ENCODE measurements at regions not wholly inside any gene's neighbourhood (a gene's known extent, or its start where the extent isn't known, plus 50 kb on each side); places are given as distances from the start of the nearest gene placed in this dataset.

GRCh38 chr20:39124064-39124463 lies 161.9 kb downstream of the DHX35 start:
- in situ Hi-C loops (cut with MboI), result no loop called here
- Histone ChIP-seq H3K27me3 (replicated peaks; ENCODE audit: insufficient read depth) (no peaks in the 10 kb centered on the region), H4K20me1 (ENCODE audit: insufficient read depth) (no peaks in the 10 kb centered on the region), H3K9ac (no peak overlapping the region), H3F3A (ENCODE audit: insufficient read depth) (no peaks in the 10 kb centered on the region), H3K4me2 (ENCODE audit: unreplicated experiment) (no peak overlapping the region), H3K4me1 (ENCODE audit: insufficient read depth) (no peaks in the 10 kb centered on the region), H3K9me2 (ENCODE audit: insufficient read depth) (no peaks in the 10 kb centered on the region), H3K4me3 (no peak overlapping the region), H3K79me2 (ENCODE audit: insufficient read depth) (no peaks in the 10 kb centered on the region), H2AFZ (no peak overlapping the region), H3K9me3 (ENCODE audit: low read depth) (no peaks in the 10 kb centered on the region), H3K36me3 (ENCODE audit: low read depth) (no peaks in the 10 kb centered on the region), H3K27ac (no peak overlapping the region)
- TF ChIP-seq EZH2 (IDR thresholded peaks at IDR 0.05; ENCODE audit: insufficient read depth, poor library complexity, severe bottlenecking) (no peak), EZH2phosphoT487 (IDR thresholded peaks at IDR 0.05; ENCODE audit: insufficient read depth, low read depth) (no peak)
- 64 to 70% methylated on average over 7 of the region's 7 CpGs for WGBS, 2 experiments (ENCODE audit: low coverage in 1 of 2, low lambda C conversion rate in 2 of 2, missing lambda C conversion rate in 2 of 2)
- DNase-seq, result no peak

DNA sequence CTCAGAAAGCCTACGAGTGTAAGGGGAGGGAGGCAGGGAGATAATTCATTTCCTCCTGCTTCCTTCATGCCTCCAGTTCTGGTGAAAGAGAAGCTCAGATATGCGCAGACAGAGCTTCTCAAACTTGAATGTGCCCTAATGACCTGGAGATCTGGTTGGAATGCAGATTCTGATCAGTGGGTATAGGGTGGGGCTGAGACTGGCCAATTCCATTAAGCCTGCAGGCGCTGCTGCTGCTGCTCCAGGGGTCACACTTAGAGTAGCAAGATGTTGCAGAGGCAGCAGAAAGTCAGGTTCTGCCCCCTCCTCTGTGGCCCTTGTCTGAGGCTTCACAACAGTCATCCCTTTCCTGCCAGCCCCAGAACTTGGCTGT lies 161.0 kb downstream of the DHX35 start:
- in situ Hi-C loops (cut with MboI), result no loop called here
- Histone ChIP-seq H3K9ac (no peak overlapping the region), H3K36me3 (ENCODE audit: low read depth) (no peaks in the 10 kb centered on the region), H3K4me1 (ENCODE audit: insufficient read depth) (no peaks in the 10 kb centered on the region), H3K27me3 (replicated peaks; ENCODE audit: insufficient read depth) (no peaks in the 10 kb centered on the region), H3K4me3 (no peak overlapping the region), H3F3A (ENCODE audit: insufficient read depth) (no peaks in the 10 kb centered on the region), H3K9me3 (ENCODE audit: low read depth) (no peaks in the 10 kb centered on the region), H2AFZ (no peak overlapping the region), H3K79me2 (ENCODE audit: insufficient read depth) (no peaks in the 10 kb centered on the region), H3K9me2 (ENCODE audit: insufficient read depth) (no peaks in the 10 kb centered on the region), H3K4me2 (ENCODE audit: unreplicated experiment) (no peak overlapping the region), H4K20me1 (ENCODE audit: insufficient read depth) (no peaks in the 10 kb centered on the region), H3K27ac (no peak overlapping the region)
- 47 to 50% methylated on average over 3 of the region's 3 CpGs for WGBS, 2 experiments (ENCODE audit: low coverage in 1 of 2, low lambda C conversion rate in 2 of 2, missing lambda C conversion rate in 2 of 2)
- TF ChIP-seq EZH2phosphoT487 (IDR thresholded peaks at IDR 0.05; ENCODE audit: insufficient read depth, low read depth), result no peak
- TF ChIP-seq EZH2 (IDR thresholded peaks at IDR 0.05; ENCODE audit: insufficient read depth, poor library complexity, severe bottlenecking), result no peak
- no peak for DNase-seq

DNA sequence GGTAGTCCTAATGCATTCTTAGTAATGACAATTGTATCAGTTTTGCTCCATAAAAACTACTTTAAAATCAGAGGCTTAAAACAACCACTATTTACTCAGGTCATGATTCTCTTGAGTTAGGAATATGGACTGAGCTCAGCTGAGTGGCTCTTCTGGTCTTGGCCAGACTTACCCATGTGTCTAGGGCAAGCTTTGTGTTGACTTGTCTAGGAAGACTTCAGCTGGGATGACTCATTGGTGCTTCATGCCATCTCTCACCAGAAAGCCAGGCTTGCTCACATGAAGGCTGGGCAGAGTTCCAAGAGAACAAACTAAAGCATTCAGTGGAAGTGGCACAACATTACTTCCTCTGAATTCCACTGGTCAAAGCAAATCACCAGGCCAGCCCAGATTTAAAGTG lies 155.3 kb downstream of the DHX35 start:
- H3K4me3 ChIP-seq, result no peak overlapping the region
- H3K9me2 ChIP-seq (ENCODE audit: insufficient read depth), result no peaks in the 10 kb centered on the region
- H4K20me1 ChIP-seq (ENCODE audit: insufficient read depth), result no peaks in the 10 kb centered on the region
- no peak overlapping the region for H3K4me2 ChIP-seq (ENCODE audit: unreplicated experiment)
- H3K27ac ChIP-seq, result no peak overlapping the region
- peaks cover 13% of the 10 kb centered on the region; the same call in 1 of the 2 replicates for H3F3A ChIP-seq (ENCODE audit: insufficient read depth)
- no peaks in the 10 kb centered on the region for H3K9me3 ChIP-seq (ENCODE audit: low read depth)
- in situ Hi-C loops (cut with MboI), result no loop called here
- H3K27me3 ChIP-seq (replicated peaks; ENCODE audit: insufficient read depth), result peaks cover 7% of the 10 kb centered on the region; the same call in 1 of the 2 replicates
- TF ChIP-seq EZH2phosphoT487 (IDR thresholded peaks at IDR 0.05; ENCODE audit: insufficient read depth, low read depth), result no peak
- no peak overlapping the region for H3K9ac ChIP-seq
- no peaks in the 10 kb centered on the region for H3K36me3 ChIP-seq (ENCODE audit: low read depth)
- H2AFZ ChIP-seq, result no peak overlapping the region
- peak; percentile 63 for DNase-seq
- H3K79me2 ChIP-seq (ENCODE audit: insufficient read depth), result no peaks in the 10 kb centered on the region
- no peaks in the 10 kb centered on the region for H3K4me1 ChIP-seq (ENCODE audit: insufficient read depth)

DNA sequence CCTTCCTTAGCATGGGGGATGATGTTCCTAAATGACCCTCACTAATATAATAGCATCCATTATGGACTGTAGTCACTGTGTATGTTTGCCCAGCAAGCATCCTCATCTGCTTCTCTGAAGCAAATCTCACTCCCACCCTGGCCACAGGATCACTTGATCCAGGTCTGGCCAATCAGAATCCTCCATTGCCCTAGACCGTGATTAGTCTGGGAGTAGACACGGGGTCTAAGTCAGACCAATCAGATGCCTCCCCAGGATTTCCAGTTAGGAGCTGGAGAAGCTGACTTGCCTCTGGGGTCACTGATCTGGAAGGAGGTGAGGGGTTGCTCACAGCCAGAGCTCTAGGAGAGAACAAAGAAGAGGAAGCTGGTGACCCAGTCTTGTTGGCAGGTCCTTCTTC lies 153.9 kb downstream of the DHX35 start:
- WGBS, 2 experiments (ENCODE audit: low coverage in 1 of 2, low lambda C conversion rate in 2 of 2, missing lambda C conversion rate in 2 of 2), result 41 to 63% methylated on average over 2 of the region's 2 CpGs

DNA sequence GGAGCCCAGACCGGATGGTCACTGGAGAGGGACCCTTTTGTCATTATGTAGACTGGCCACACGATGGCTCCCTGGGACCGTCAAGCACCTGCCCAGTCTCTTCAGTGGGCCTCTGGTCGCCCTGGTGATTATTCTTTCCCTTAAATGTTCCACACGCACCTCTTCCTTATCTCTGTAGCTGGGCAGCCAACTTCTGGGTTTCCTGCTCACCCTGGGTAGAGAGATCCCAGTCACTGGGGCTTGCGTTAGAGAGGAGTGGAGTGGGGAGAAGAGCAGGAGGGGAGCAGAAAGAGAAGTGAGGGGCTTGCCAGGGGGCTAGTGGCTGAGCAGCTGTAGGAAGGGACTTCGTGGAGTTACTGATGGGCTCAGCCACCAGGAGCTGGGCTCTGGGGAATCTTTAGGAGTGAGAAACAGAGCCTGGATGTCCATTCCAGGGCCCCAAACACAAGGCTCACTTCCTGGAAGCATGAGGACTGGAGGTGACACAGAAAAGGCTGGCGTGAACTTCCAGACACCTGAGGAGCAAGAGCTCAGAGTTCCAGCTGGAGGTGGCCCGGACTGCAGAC lies 150.1 kb downstream of the DHX35 start:
- TF ChIP-seq EZH2phosphoT487 (IDR thresholded peaks at IDR 0.05; ENCODE audit: insufficient read depth, low read depth), result no peak
- TF ChIP-seq EZH2 (IDR thresholded peaks at IDR 0.05; ENCODE audit: insufficient read depth, poor library complexity, severe bottlenecking), result no peak
- WGBS, 2 experiments (ENCODE audit: low coverage in 1 of 2, low lambda C conversion rate in 2 of 2, missing lambda C conversion rate in 2 of 2), result 23 to 24% methylated on average over 9 of the region's 9 CpGs
- H3K9me3 ChIP-seq (ENCODE audit: low read depth), result no peaks in the 10 kb centered on the region
- no peak overlapping the region for H3K27ac ChIP-seq
- no peak overlapping the region for H3K4me2 ChIP-seq (ENCODE audit: unreplicated experiment)
- no peak overlapping the region for H3K4me3 ChIP-seq
- H3K79me2 ChIP-seq (ENCODE audit: insufficient read depth), result no peaks in the 10 kb centered on the region
- H3K36me3 ChIP-seq (ENCODE audit: low read depth), result no peaks in the 10 kb centered on the region
- no peak overlapping the region for H3K9ac ChIP-seq
- in situ Hi-C loops (cut with MboI), result no loop called here
- H3F3A ChIP-seq (ENCODE audit: insufficient read depth), result peaks cover 5% of the 10 kb centered on the region
- H3K9me2 ChIP-seq (ENCODE audit: insufficient read depth), result no peaks in the 10 kb centered on the region
- H3K27me3 ChIP-seq (replicated peaks; ENCODE audit: insufficient read depth), result peaks cover 18% of the 10 kb centered on the region
- peaks cover 19% of the 10 kb centered on the region for H3K4me1 ChIP-seq (ENCODE audit: insufficient read depth)
- H4K20me1 ChIP-seq (ENCODE audit: insufficient read depth), result no peaks in the 10 kb centered on the region
- no peak overlapping the region for H2AFZ ChIP-seq
- DNase-seq, result peak; percentile 62

More for the DNA sequence above, 153.9 kb downstream of the DHX35 start:
- Histone ChIP-seq H3K9me2 (ENCODE audit: insufficient read depth) (no peaks in the 10 kb centered on the region), H3K4me1 (ENCODE audit: insufficient read depth) (no peaks in the 10 kb centered on the region), H3K79me2 (ENCODE audit: insufficient read depth) (no peaks in the 10 kb centered on the region), H3K4me3 (no peak overlapping the region), H3K27ac (no peak overlapping the region), H3K36me3 (ENCODE audit: low read depth) (no peaks in the 10 kb centered on the region), H2AFZ (no peak overlapping the region), H3K9me3 (ENCODE audit: low read depth) (no peaks in the 10 kb centered on the region), H3K9ac (no peak overlapping the region), H3K4me2 (ENCODE audit: unreplicated experiment) (no peak overlapping the region), H3F3A (ENCODE audit: insufficient read depth) (peaks cover 13% of the 10 kb centered on the region; the same call in 1 of the 2 replicates), H4K20me1 (ENCODE audit: insufficient read depth) (no peaks in the 10 kb centered on the region), H3K27me3 (replicated peaks; ENCODE audit: insufficient read depth) (peaks cover 10% of the 10 kb centered on the region)
- no peak for DNase-seq
- TF ChIP-seq EZH2phosphoT487 (IDR thresholded peaks at IDR 0.05; ENCODE audit: insufficient read depth, low read depth), result no peak
- no peak for TF ChIP-seq EZH2 (IDR thresholded peaks at IDR 0.05; ENCODE audit: insufficient read depth, poor library complexity, severe bottlenecking)
- in situ Hi-C loops (cut with MboI), result no loop called here
